ENCODE measurements at regions not wholly inside any gene's neighbourhood (a gene's known extent, or its start where the extent isn't known, plus 50 kb on each side); places are given as distances from the start of the nearest gene placed in this dataset.

GRCh38 chr9:81414836-81415235 lies 274.5 kb downstream of the TLE1 start:
- TF ChIP-seq FOS (IDR thresholded peaks at IDR 0.05; ENCODE audit: borderline replicate concordance, insufficient read depth, low read length), result no peak
- no peak for TF ChIP-seq GATA2 (IDR thresholded peaks at IDR 0.05; ENCODE audit: insufficient read depth, insufficient read length, low read depth, low read length)
- no peak for TF ChIP-seq MYC (IDR thresholded peaks at IDR 0.05; ENCODE audit: low read depth, low read length)
- no peak for TF ChIP-seq MAX (IDR thresholded peaks at IDR 0.05; ENCODE audit: insufficient read depth, insufficient read length)
- no peak for TF ChIP-seq JUN (IDR thresholded peaks at IDR 0.05; ENCODE audit: borderline replicate concordance, insufficient read depth, insufficient read length, low read depth)
- TF ChIP-seq POLR2AphosphoS5 (IDR thresholded peaks at IDR 0.05; ENCODE audit: insufficient read depth, low read depth, low read length), result no peak
- no peak for TF ChIP-seq CTCF (IDR thresholded peaks at IDR 0.05; ENCODE audit: extremely low read depth in 1 of 2, insufficient read depth in 1 of 2, low read depth in 1 of 2, low read length in 2 of 2)
- no peak for TF ChIP-seq POLR2A (IDR thresholded peaks at IDR 0.05; ENCODE audit: low read depth, low read length)
- no peak for TF ChIP-seq EZH2 (IDR thresholded peaks at IDR 0.05; ENCODE audit: borderline replicate concordance, low read depth, low read length, severe bottlenecking)
- POLR2A ChIA-PET, result no interaction called here

More at GRCh38 chr9:81414836-81415235, 274.5 kb downstream of the TLE1 start:
- Histone ChIP-seq H3K27me3 (ENCODE audit: control insufficient read depth in 2 of 2, insufficient read depth in 2 of 2, low read length in 2 of 2) (no peaks in the 10 kb centered on the region), H3K4me2 (ENCODE audit: insufficient read depth, low read length) (no peak overlapping the region), H3K27ac (ENCODE audit: insufficient read depth, low read depth, low read length) (no peak overlapping the region), H3K4me1 (ENCODE audit: control insufficient read depth, extremely low read depth, insufficient read depth, low read length) (no peaks in the 10 kb centered on the region), H2AFZ (ENCODE audit: low read depth, low read length) (no peak overlapping the region), H3K9me1 (replicated peaks; ENCODE audit: control insufficient read depth, extremely low read depth, insufficient read depth, low read length) (no peaks in the 10 kb centered on the region), H3K36me3 (ENCODE audit: control insufficient read depth in 2 of 2, extremely low read depth in 1 of 2, insufficient read depth in 2 of 2, low read length in 2 of 2) (no peaks in the 10 kb centered on the region), H4K20me1 (replicated peaks; ENCODE audit: control insufficient read depth, extremely low read depth, insufficient read depth, low read length) (no peaks in the 10 kb centered on the region), H3K9me3 (replicated peaks; ENCODE audit: control insufficient read depth, insufficient read depth, low read length) (no peaks in the 10 kb centered on the region), H3K9ac (replicated peaks; ENCODE audit: extremely low read depth, insufficient read depth, low read length) (no peak overlapping the region), H3K79me2 (ENCODE audit: control insufficient read depth, insufficient read depth, low read length) (no peaks in the 10 kb centered on the region), H3K4me3 (replicated peaks in 1 of 3; ENCODE audit: insufficient read depth in 1 of 3, low read depth in 1 of 3, low read length in 3 of 3) (no peak overlapping the region)
- FAIRE-seq (no peak), DNase-seq (ENCODE audit: low read depth, low spot score) (no peak)
- CTCF ChIA-PET, result no interaction called here
- intact Hi-C loops (cut with micrococcal nuclease), result no loop called here
- BruUV-seq (replicated peaks), result no TSS peak
- dilution Hi-C loops (cut with MboI; ENCODE audit: extremely low pct_ligation_motif_present, low sequenced_read_pairs), result no loop called here
